HG03196 (cell line): ENCODE measurements at regions not wholly inside any gene's neighbourhood (a gene's known extent, or its start where the extent isn't known, plus 50 kb on each side); places are given as distances from the start of the nearest gene placed in this dataset.
"Not testable (repeated sequence)": the region's sequence is repeated elsewhere in the genome, so short reads cannot be mapped to it uniquely, and the experiment has no call there.

Source experiments
- ATAC-seq: cut with Tn5 transposase; IDR thresholded peaks from one replicate; pipeline ENCODE4 v1.9.1; 2021; ENCODE audit not compliant: unreplicated experiment

DNA sequence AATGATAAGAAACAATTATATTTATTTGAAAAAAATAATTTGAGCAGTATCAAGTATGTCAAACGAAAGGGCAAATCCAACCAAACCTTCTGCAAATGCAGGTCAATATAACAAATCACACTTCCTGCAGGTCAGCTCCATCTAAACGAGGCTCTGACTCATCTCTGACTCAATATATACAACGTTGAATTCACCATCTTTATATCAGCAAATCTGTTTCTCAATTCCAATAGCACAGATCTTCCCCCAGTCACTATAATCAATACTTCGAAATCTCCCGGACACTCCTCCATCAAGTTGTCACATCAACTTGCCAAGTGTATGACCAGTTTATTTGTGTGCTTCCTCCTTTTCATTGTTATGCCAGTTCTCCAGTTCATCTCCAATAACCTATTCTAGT is 388.9 kb downstream of the ZEB2 start:
- no peak for ATAC-seq

DNA sequence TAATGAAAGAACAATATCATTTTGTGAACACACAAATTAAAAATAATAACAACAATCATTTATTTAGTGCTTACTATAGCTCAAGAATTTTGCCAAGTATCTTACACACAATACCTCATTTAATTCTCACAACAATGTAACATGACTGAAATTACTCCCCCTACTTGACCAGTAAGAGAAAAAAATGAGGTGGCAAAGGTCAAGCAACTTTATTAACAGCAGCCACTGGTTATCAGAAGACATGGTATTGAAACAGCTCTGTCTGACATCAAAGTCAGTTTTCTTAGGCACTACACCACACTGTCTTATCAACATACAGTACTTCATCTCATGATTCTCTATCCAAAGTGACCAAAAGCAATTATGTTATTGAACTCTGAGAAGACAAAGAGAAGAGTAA is 389.4 kb downstream of the ZEB2 start:
- ATAC-seq: no peak

- no peak for ATAC-seq
Measured at GRCh38 chr2:144128130-144128746, 391.7 kb downstream of the ZEB2 start.

DNA sequence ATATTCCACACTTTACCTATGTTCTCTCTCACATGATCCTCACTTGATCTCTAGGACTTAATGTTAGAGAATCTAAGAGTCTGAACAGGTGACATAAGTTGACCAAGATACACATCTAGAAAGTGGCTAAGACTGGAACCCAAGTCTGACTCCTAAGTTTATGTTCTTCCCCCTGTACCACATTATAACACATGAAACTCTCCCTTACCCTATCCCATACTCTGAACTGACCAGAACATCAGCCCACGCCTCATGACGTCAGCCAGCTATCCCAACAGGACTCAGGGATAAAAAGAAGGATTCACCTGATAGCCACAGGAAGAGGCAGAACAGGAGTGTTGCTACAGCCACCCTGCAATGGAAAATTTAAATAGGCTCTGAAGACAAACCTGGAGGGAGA is 392.2 kb downstream of the ZEB2 start:
- ATAC-seq: no peak

GRCh38 chr2:144126302-144126701 is 393.6 kb downstream of the ZEB2 start:
- ATAC-seq: no peak

GRCh38 chr2:144125751-144126150 is 394.2 kb downstream of the ZEB2 start:
- no peak for ATAC-seq

DNA sequence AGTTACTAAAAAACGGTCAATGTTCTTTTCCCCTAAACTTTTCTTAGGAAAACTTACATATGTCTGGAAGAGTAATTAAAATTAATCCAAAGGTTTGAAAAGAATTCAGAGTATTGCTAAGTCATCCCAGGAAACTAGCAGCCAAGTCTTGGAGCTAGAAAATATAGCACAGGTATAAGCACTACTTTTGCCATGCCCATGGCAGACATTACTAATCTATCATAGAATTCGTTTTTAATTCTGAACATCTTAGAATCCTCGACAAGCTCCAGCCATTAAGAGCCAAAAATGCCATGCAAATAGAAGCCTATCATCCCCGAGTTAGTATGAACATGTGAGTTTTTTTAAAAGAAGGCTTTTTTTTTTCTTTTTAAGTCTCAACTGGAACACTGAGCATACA is 395.0 kb downstream of the ZEB2 start:
- ATAC-seq: no peak

DNA sequence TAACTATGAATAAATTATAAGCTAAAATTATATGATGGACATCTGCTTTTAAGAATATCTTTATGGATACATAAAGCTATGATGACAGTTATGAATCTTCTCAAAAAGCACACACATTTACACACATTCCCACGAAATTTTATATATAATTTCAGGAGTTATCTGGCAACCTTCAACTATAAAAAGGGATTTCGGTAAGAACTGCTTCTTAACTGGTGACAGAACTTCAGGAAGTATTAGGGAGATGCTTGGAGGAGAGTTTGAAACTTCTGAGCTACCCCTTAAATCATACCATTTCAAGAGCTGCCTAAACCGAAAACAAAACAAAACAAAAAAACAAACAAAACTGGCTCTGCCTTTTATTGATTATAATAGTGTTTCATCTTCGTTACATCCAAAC is 399.4 kb downstream of the ZEB2 start:
- no peak for ATAC-seq

DNA sequence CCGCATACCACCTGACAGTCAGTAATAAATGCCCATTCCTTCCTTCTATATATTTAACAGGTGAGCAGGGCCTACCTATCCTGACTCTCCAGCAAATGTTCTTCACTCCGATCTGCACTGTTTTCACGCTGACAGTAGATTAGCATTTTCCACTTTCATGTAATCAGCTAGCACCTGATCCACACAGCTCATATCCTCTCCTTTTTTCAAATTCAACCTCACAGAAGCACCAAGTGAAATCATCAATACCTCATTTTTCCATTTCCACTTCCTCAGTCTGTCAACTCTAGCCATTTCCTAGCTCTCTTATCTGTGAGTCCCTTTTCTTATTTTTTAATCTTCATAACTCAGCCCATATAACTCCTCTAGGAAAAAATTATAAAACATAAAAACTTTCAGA is 402.8 kb downstream of the ZEB2 start:
- no peak for ATAC-seq

- ATAC-seq: no peak
Measured at GRCh38 chr2:144115739-144116291, 404.1 kb downstream of the ZEB2 start.

DNA sequence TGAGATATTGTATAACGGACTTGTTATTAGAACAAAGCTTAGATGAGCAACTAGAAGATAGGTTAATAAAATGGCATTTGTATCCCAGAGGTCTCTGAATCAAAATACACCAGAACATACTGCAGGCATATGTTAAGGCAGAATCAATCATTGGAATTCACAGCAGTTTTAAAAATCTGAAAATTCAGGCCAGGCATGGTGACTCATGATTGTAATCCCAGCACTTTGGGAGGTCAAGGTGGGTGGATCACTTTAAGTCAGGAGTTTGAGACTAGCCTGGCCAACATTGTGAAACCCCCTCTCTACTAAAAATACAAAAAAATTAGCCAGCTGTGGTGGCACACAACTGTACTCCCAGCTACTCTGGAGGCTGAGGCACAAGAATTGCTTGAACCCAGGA is 405.2 kb downstream of the ZEB2 start:
- ATAC-seq: no peak

GRCh38 chr2:144111437-144111836 is 408.5 kb downstream of the ZEB2 start:
- ATAC-seq: no peak

DNA sequence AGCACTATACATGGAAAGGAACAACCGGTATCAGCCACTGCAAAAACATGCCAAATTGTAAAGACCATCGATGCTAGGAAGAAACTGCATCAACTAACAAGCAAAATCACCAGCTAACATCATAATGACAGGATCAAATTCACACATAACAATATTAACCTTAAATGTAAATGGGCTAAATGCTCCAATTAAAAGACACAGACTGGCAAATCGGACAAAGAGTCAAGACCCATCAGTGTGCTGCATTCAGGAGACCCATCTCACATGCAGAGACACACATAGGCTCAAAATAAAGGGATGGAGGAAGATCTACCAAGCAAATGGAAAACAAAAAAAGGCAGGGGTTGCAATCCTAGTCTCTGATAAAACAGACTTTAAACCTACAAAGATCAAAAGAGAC is 413.8 kb downstream of the ZEB2 start:
- ATAC-seq: not testable (repeated sequence)

DNA sequence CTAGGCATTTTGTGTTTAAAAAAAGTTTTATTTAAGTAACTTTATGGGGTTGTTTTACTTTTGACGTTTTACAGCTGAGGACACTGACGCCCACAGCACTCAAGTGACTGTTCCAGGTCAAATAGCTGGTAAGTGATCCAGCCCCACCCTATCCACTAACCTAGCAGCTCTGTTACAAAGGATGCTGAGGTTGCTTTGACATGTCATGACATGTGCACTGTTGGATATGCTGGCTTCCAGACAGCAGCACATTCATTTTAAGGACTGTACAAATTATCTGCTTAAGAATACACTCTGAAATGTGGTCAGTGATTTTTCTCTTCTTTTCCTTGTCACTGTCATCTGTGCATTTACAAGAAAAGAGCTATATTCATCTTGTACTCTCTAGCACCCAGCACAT is 417.5 kb downstream of the ZEB2 start:
- no peak for ATAC-seq

DNA sequence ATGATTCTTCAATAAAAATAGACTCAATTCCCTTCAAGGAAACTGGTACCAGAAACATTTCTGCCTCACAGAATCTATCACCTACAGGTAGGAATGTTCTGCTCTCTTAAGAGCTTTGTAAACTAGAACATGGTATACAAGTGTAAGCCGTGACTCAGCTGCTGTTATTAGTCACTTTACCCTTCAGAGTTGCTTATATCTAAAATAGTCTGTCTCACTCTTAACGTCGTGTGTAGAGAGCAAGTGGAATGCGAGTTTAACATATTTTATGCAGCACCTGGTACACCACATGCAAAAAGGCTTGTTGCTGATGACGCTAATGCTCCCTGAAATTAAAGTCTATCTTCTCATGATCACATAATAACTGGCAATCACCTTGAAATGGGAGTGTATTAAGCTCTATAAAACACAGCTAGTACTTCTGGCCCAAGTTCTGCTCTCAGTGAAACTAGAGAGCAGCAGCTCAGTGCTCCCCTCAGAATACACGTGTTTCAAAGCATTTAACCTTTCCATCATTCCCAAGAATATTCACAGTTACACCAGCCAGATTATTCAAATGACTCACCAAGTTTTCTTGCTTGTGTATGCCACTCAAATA is 420.0 kb downstream of the ZEB2 start:
- no peak for ATAC-seq

- no peak for ATAC-seq
Measured at GRCh38 chr2:144099340-144099739, 420.6 kb downstream of the ZEB2 start.

DNA sequence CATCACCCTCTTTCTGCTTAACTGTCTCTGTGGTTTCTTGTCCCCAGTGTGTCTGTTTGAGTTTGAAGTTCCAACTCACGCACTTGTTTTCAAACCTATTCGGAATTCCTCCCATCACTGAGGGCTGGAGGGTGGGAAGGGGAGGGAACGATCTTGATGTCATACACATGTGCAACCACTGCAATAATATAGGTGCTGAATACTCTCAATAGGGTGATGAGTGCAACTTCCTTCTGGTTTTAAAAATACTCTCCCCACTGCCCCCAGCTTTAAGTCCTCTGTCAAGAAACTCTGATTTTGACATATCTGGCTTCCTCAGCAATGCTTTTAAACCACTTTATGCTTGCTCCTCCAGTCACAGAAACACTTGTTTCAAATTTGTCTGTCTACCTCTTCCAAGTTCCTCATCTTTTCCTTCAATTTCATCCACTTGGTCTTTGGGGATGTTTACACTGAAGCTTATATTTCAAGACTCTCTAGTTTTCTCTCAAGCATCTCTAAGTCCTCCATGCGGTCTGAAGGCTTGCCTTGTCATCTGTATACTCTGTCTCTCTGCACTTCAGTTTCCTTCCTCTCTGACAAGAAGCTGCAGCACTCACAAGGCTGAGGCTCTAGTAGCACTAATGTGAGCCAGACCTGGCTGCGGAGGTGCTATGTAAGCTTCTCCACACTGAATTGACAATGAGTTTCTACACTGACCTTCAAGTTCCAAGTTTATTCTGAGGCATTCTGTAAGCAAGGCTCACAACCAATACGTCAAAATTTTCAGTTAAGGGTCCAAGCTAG is 422.3 kb downstream of the ZEB2 start:
- ATAC-seq: no peak

- no peak for ATAC-seq
Measured at GRCh38 chr2:144096531-144096930, 423.4 kb downstream of the ZEB2 start.

GRCh38 chr2:144094408-144095151 is 425.3 kb downstream of the ZEB2 start:
- ATAC-seq: no peak

GRCh38 chr2:144091622-144092021 is 428.3 kb downstream of the ZEB2 start:
- no peak for ATAC-seq

DNA sequence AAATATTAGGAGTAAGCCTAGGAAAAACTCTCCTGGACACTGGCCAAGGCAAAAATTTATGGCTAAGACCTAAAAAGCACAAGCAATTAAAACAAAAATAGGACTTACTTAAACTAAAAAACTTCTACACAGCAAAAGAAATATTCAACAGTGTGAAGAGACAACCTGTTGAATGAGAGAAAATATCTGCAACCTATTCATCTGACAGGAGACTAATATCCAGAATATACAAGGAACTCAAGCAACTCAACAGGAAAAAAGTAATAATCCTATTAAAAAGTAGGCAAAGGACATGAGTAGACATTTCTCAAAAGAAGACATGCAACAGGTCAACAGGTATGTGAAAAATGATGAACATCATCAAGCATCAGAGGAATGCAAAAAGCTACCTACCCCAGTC is 431.1 kb downstream of the ZEB2 start:
- ATAC-seq: no peak
